Endothelial cell of umbilical vein (primary cell): ENCODE measurements at regions not wholly inside any gene's neighbourhood (a gene's known extent, or its start where the extent isn't known, plus 50 kb on each side); places are given as distances from the start of the nearest gene placed in this dataset.

ENCODE experiments used
- BruUV-seq: library from RNA; stranded (reverse); fragments of 400-500 nt; replicated peaks from 2 replicates; lab custom pipeline; 2021; lab: Mats Ljungman, UMichigan
- CTCF ChIA-PET: fragments of 300-600, 350-600 bp; sonication (Branson Sonifier 250); formaldehyde crosslinking; loops from one replicate; lab custom pipeline; 2021; ENCODE audit warnings: antibody characterized with exemption, inconsistent platforms; lab: Charles Lee
- POLR2A ChIA-PET: fragments of 300-600, 350-600 bp; sonication (Branson Sonifier 250); formaldehyde crosslinking; loops from one replicate; lab custom pipeline; 2021; ENCODE audit warnings: antibody characterized with exemption, inconsistent platforms; lab: Charles Lee
- DNase-seq: peaks from one replicate; pipeline ENCODE4 v3.0.0-alpha.2; 2011; ENCODE audit warnings: low read depth, low spot score
- FAIRE-seq: peaks from 2 replicates; lab custom pipeline; 2011; peaks lifted over from hg19 to GRCh38; lab: Jason Lieb, UNC
- H2AFZ ChIP-seq: 2 replicates; pipeline ENCODE4 v1.6.0; 2012; ENCODE audit warnings: low read depth, low read length, control low read depth, inconsistent platforms
- H3K27ac ChIP-seq: 2 replicates; pipeline ENCODE4 v1.5.1; 2011; ENCODE audit warnings: low read depth, mild to moderate bottlenecking, control low read depth, low read length, moderate library complexity; ENCODE audit not compliant: insufficient read depth
- H3K27me3 ChIP-seq, 2 experiments: 2 replicates each; pipeline versions ENCODE4 v1.6.0 to v1.6.1; 2011; ENCODE audit warnings: low read length in 2 of 2, mixed read lengths in 1 of 2; ENCODE audit not compliant: control insufficient read depth in 2 of 2, insufficient read depth in 2 of 2
- H3K36me3 ChIP-seq, 2 experiments: 2 replicates in 1 of 2; 3 replicates in 1 of 2; pipeline ENCODE4 v1.5.1; 2011; ENCODE audit warnings: low read length in 2 of 2, mild to moderate bottlenecking in 1 of 2, moderate library complexity in 1 of 2; ENCODE audit not compliant: control insufficient read depth in 2 of 2, insufficient read depth in 2 of 2; ENCODE audit errors: extremely low read depth in 1 of 2
- H3K4me1 ChIP-seq: 3 replicates; pipeline ENCODE4 v1.5.1; 2011; ENCODE audit warnings: mild to moderate bottlenecking, low read length; ENCODE audit not compliant: control insufficient read depth, insufficient read depth; ENCODE audit errors: extremely low read depth
- H3K4me2 ChIP-seq: 2 replicates; pipeline ENCODE4 v1.6.1; 2011; ENCODE audit warnings: low read length, control low read depth, mixed read lengths; ENCODE audit not compliant: insufficient read depth
- H3K4me3 ChIP-seq, 3 experiments: fragments of 200-600 bp in 1 of 3; sonication (generic), shearing (Covaris generic) in 1 of 3; replicated peaks in 1 of 3; 2 replicates each; pipeline ENCODE4 v1.5.1; 2011 to 2016; ENCODE audit warnings: control low read depth in 3 of 3, low read length in 3 of 3, mild to moderate bottlenecking in 2 of 3, inconsistent platforms in 1 of 3, low read depth in 1 of 3, moderate library complexity in 1 of 3; ENCODE audit not compliant: insufficient read depth in 1 of 3
- H3K79me2 ChIP-seq: 2 replicates; pipeline ENCODE4 v1.6.0; 2012; ENCODE audit warnings: low read length, inconsistent platforms; ENCODE audit not compliant: control insufficient read depth, insufficient read depth
- H3K9ac ChIP-seq: replicated peaks from 2 replicates; pipeline ENCODE3; 2011; ENCODE audit warnings: low read length, control low read depth; ENCODE audit not compliant: insufficient read depth; ENCODE audit errors: extremely low read depth
- H3K9me1 ChIP-seq: replicated peaks from 3 replicates; pipeline ENCODE4 v1.6.0; 2011; ENCODE audit warnings: mild to moderate bottlenecking, low read length; ENCODE audit not compliant: control insufficient read depth, insufficient read depth; ENCODE audit errors: extremely low read depth
- H3K9me3 ChIP-seq: replicated peaks from 2 replicates; pipeline ENCODE4 v1.5.1; 2012; ENCODE audit warnings: low read length, inconsistent platforms; ENCODE audit not compliant: control insufficient read depth, insufficient read depth
- H4K20me1 ChIP-seq: replicated peaks from 2 replicates; pipeline ENCODE3; 2011; ENCODE audit warnings: mild to moderate bottlenecking, low read length; ENCODE audit not compliant: control insufficient read depth, insufficient read depth; ENCODE audit errors: extremely low read depth
- CTCF ChIP-seq, 2 donors: IDR thresholded peaks; 1 replicate in 1 of 2; 2 replicates in 1 of 2; pipeline ENCODE4 v1.5.1; 2011; ENCODE audit warnings: low read length in 2 of 2, mild to moderate bottlenecking in 2 of 2, moderate library complexity in 2 of 2, control low read depth in 1 of 2, inconsistent platforms in 1 of 2, low read depth in 1 of 2; ENCODE audit not compliant: insufficient read depth in 1 of 2; ENCODE audit errors: extremely low read depth in 1 of 2
- EZH2 ChIP-seq: IDR thresholded peaks from 2 replicates; pipeline ENCODE4 v1.6.1; 2012; ENCODE audit warnings: borderline replicate concordance, low read depth, mild to moderate bottlenecking, moderate library complexity, low read length, inconsistent platforms; ENCODE audit not compliant: severe bottlenecking
- FOS ChIP-seq: IDR thresholded peaks from 2 replicates; pipeline ENCODE4 v1.6.1; 2011; ENCODE audit warnings: mild to moderate bottlenecking, low read length, moderate library complexity, borderline replicate concordance; ENCODE audit not compliant: insufficient read depth
- GATA2 ChIP-seq: IDR thresholded peaks from 2 replicates; pipeline ENCODE4 v1.7.0; 2011; ENCODE audit warnings: low read depth, mild to moderate bottlenecking, moderate library complexity, mixed read lengths, low read length; ENCODE audit not compliant: insufficient read length, insufficient read depth
- JUN ChIP-seq: IDR thresholded peaks from 2 replicates; pipeline ENCODE4 v1.6.1; 2011; ENCODE audit warnings: borderline replicate concordance, low read depth; ENCODE audit not compliant: insufficient read length, insufficient read depth
- MAX ChIP-seq: IDR thresholded peaks from 2 replicates; pipeline ENCODE4 v1.6.1; 2011; ENCODE audit not compliant: insufficient read depth, insufficient read length
- MYC ChIP-seq: IDR thresholded peaks from one replicate; pipeline ENCODE4 v1.6.1; 2011; ENCODE audit warnings: mild to moderate bottlenecking, low read depth, low read length
- POLR2A ChIP-seq: IDR thresholded peaks from 2 replicates; pipeline ENCODE4 v1.6.1; 2012; ENCODE audit warnings: low read depth, mild to moderate bottlenecking, control low read depth, low read length
- POLR2AphosphoS5 ChIP-seq: IDR thresholded peaks from 2 replicates; pipeline ENCODE4 v1.6.1; 2012; ENCODE audit warnings: low read depth, mild to moderate bottlenecking, control low read depth, low read length, moderate library complexity; ENCODE audit not compliant: insufficient read depth
- dilution Hi-C: fragments of 300-500 bp; cut with MboI; formaldehyde crosslinking; loops from one replicate; pipeline ENCODE4 v1.15.0; 2019; ENCODE audit warnings: low sequenced_read_pairs; ENCODE audit not compliant: extremely low pct_ligation_motif_present
- intact Hi-C: fragments of 100-400 bp; cut with micrococcal nuclease; formaldehyde crosslinking; loops from one replicate; pipeline ENCODE4 v1.10.0; 2022

GRCh38 chr15:47587940-47588802 is 129.1 kb upstream of the SEMA6D start:
- Histone ChIP-seq H3K27me3 (no peaks in the 10 kb centered on the region), H3K79me2 (no peaks in the 10 kb centered on the region), H3K36me3 (no peaks in the 10 kb centered on the region), H3K4me1 (no peaks in the 10 kb centered on the region), H3K27ac (no peak overlapping the region), H3K4me2 (no peak overlapping the region), H3K9me1 (no peaks in the 10 kb centered on the region), H3K9me3 (no peaks in the 10 kb centered on the region), H4K20me1 (no peaks in the 10 kb centered on the region), H2AFZ (no peak overlapping the region), H3K9ac (no peak overlapping the region), H3K4me3 (no peak overlapping the region)
- POLR2A ChIA-PET = no interaction called here
- DNase-seq (no peak), FAIRE-seq (no peak)
- CTCF ChIA-PET = interaction anchor here (1.0 kb wide), 1 partner anchor 392 kb away, joined by 3 read pairs; no protein-coding TSS in a partner anchor
- intact Hi-C loops = no loop called here
- no TSS peak for BruUV-seq
- dilution Hi-C loops = no loop called here
- TF ChIP-seq MAX = no peak
- no peak for TF ChIP-seq FOS
- TF ChIP-seq GATA2 = no peak
- no peak for TF ChIP-seq POLR2A
- no peak for TF ChIP-seq EZH2
- no peak for TF ChIP-seq JUN
- TF ChIP-seq POLR2AphosphoS5 = no peak
- no peak for TF ChIP-seq CTCF (IDR thresholded peaks at IDR 0.05; ENCODE audit: extremely low read depth in 1 of 2, insufficient read depth in 1 of 2, low read depth in 1 of 2, low read length in 2 of 2)
- no peak for TF ChIP-seq MYC
